ENCODE measurements at regions not wholly inside any gene's neighbourhood (a gene's known extent, or its start where the extent isn't known, plus 50 kb on each side); places are given as distances from the start of the nearest gene placed in this dataset.
A peak's percentile ranks its signal among the peaks of the same experiment; 100 is the strongest.

DNA sequence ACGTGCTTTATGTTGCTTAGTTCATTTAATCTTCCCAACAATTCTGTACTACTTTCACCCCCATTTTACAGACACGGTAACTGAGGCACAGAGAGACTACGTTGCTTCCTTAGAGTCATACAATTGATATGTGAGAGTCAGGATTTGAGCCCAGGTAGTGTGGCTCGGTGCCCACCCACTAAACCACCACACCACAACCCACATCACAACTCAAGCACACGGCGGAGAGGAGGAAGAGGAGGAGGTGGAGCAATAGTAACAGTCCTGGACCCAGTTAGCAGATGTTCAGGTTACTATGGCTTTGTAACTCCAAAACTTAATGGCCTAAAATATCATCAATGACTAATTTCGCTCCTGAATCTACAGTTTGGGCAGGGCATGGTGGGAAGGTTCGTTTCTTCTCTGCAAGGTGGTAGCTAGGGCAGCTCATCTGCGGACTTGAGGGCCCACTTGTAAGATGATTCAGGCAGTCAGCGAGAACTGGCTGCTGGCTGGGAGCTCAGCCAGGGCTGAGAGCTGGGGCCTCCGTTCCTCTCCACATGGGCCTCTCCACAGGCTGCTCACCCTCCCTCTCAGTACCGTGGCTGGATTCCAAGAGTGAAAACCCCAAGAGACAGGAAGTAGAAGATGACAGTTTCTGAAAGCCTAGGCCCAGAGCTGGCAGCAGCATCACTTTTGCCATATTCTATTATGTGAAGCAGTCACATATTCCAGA is 167.1 kb downstream of the ZFP36L2 start:
- H3K27me3 ChIP-seq (ENCODE audit: control insufficient read depth, insufficient read depth, low read length) = no peaks in the 10 kb centered on the region
- no peaks in the 10 kb centered on the region for H3K36me3 ChIP-seq (replicated peaks; ENCODE audit: control insufficient read depth, insufficient read depth, low read length)
- no peak overlapping the region for H3K4me3 ChIP-seq (ENCODE audit: insufficient read depth, low read depth, low read length)
- no peak for DNase-seq

DNA sequence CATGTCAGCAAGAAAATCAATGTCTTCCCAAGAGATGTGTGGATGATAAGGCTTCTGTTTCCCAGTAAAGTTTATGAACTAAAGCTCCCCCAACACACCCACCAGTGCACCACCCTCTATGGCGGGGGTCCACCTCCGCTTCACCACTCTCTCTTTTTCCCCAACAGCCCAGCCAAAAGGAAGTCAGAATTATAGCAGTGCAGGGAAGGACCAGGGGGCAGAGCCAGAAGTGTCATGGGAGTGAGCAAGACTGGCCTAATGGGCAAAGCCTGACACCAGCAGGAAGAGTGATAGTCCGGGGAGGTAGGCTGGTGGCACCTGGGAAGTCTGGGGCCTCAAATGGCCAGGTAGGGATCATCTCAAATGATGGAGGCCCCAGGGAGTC is 167.7 kb downstream of the ZFP36L2 start:
- Histone ChIP-seq H3K4me3 (ENCODE audit: insufficient read depth, low read depth, low read length) (no peak overlapping the region), H3K27me3 (ENCODE audit: control insufficient read depth, insufficient read depth, low read length) (no peaks in the 10 kb centered on the region), H3K36me3 (replicated peaks; ENCODE audit: control insufficient read depth, insufficient read depth, low read length) (no peaks in the 10 kb centered on the region)
- DNase-seq = no peak

DNA sequence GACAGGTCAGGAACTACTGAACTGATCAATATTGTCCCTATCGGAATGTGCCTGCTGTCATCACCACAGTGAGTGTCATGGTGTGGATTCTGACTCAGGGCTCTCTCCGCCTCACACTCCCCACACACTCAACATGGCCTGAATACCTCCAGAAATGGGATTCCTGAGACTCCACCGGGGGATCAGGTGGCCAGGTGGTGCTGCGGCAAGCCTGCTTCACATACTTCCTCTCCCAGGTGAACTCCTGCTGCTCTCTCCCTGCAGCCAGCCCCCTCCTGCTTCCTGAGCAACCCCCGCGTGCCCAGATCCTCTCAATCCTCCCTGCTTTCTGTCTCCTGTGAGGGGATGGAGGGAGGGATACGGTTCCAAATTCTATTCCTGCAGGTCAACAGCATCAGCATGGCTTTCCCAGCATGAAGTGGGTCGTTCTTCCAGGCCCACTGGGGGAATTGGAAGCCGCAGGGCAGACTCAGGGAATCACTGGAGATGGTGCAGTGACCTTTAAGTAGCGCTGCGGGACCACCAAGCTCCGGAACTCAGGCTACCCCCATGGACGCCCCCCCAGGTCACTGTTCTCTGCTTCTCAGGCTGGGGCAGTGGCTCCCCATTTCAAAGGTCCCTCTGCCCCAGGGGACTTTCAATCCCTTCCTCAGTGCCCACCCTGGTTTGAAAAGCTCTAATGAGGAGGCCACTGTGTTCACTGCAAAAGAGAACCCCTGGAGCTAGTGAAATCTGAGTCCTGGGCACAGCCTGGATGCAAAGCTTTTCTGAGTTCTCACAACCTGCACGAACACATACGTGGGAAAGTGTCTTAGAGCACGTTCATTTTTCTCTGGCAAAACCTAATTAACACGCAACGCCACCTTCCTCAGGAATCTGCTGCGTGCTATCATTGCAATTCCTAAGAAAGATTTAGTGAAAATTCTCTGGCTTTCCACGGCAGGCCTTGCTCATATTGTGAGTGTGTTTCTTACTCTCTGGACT is 168.4 kb downstream of the ZFP36L2 start:
- DNase-seq = peak; percentile 78
- no peaks in the 10 kb centered on the region for H3K27me3 ChIP-seq (ENCODE audit: control insufficient read depth, insufficient read depth, low read length)
- no peaks in the 10 kb centered on the region for H3K36me3 ChIP-seq (replicated peaks; ENCODE audit: control insufficient read depth, insufficient read depth, low read length)
- H3K4me3 ChIP-seq (ENCODE audit: insufficient read depth, low read depth, low read length) = no peak overlapping the region

DNA sequence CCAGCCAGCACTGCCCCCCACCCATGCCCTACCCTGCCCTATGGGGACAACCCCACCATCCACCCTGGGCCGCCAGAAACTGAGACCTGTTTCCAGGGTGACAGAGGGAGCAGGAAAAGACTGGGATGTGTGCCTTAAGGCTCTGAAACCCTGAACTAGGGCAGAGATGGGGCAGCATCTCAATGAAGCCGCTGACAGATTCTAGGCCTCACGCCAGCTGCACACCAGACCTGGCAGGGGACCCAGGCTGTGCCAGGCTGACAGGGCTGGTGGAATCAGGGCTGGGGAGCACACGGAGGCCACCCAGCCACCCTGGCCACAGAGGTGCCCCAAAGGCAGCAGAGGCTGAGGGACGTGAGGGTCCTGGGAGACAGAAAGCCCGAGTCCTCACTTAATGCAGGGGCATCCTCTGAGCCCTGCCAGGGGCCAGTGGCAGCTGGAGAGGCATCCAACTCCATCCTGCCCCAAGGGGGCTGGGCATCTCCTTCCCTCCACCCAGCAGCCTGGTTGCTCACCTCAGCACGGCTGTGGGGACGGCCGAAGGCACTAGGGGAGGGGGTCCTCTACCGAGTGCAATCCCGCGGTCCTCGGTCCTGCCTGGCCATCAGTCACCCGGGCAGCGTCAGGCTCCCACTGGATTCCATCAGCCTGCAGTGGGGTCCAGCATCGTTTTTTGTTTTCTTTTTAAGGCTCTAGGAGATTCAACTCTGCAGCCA is 169.2 kb downstream of the ZFP36L2 start:
- Histone ChIP-seq H3K27me3 (ENCODE audit: control insufficient read depth, insufficient read depth, low read length) (no peaks in the 10 kb centered on the region), H3K36me3 (replicated peaks; ENCODE audit: control insufficient read depth, insufficient read depth, low read length) (no peaks in the 10 kb centered on the region), H3K4me3 (ENCODE audit: insufficient read depth, low read depth, low read length) (no peak overlapping the region)
- no peak for DNase-seq

DNA sequence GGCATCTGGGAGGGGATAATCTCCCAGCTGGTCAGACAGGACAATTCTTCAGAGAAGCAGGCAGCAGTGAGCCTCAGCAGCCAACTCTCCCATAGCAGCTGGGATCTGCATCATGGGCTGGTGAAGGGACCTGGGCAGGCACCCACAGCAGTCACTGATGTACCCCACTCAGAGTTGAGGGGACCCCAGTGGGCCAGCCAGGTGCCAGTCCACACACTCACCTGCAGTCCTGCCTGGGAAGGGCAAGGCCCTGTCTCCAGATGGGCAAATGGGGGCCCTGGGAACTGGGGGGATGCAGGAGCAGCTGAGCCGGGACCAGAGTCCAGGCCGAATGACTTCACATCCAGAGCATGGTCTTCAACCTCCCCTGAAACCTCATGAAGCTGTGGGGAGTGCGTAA is 170.4 kb downstream of the ZFP36L2 start:
- H3K36me3 ChIP-seq (replicated peaks; ENCODE audit: control insufficient read depth, insufficient read depth, low read length) = no peaks in the 10 kb centered on the region
- no peaks in the 10 kb centered on the region for H3K27me3 ChIP-seq (ENCODE audit: control insufficient read depth, insufficient read depth, low read length)
- DNase-seq = no peak
- no peak overlapping the region for H3K4me3 ChIP-seq (ENCODE audit: insufficient read depth, low read depth, low read length)

DNA sequence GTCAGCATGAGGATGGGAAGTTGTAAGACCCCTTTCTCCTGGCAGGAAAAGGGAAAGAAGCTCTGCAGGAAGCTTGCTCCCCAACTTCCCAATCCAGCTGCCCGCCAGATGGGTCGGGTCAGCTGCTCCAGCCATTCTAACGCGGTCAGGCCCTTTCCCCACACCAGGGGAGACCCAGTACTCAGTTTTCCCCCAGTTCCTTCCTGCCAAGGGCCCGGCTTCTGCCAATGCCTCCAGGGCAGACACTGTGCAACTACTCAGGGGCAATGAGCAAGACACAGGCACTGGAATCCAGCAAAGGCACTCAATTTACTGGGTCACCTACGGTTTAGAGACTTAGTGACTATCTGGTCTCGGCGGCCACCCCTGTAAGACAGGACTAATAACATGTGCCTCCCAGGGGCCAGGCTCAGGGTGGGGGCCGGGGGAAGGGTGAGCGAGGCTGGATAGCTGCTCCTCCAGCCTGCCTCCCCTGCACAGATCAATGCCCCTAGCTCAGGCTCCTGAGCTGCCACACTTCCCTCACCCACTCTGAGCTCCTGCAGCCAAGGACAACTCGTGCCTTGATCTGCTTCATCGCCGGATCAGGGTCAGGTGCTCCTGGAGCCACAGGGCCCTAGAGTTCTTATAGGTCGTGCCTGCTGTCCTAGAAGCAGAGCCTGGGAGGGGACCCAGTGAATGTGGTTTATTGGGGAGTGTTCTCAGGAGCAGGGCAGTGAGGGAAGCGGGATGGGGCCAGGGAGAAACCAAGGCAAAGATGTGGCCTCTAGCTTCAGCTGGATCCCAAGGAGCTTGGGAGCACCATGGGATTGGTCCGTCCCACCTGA is 171.1 kb downstream of the ZFP36L2 start:
- Histone ChIP-seq H3K27me3 (ENCODE audit: control insufficient read depth, insufficient read depth, low read length) (no peaks in the 10 kb centered on the region), H3K4me3 (ENCODE audit: insufficient read depth, low read depth, low read length) (no peak overlapping the region), H3K36me3 (replicated peaks; ENCODE audit: control insufficient read depth, insufficient read depth, low read length) (no peaks in the 10 kb centered on the region)
- no peak for DNase-seq

DNA sequence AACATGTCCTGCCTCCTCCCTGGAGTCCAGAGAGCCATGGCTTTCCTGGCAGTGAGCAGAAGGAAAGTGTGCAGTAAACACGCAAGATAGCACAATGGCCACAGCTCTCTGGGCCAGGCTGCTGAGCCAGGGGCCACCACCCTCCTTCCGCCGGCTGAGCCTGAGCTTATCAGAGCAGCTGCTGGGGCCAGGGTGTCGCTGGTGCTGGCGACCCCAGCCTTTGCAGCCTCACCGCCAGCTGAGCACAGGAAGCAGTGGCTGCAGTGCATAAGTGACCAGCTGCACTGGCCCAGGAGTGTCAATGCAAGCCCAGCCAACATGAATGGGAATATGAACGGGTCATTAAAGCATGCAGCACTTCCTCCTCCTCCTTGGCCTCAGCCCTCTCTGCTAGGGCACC is 172.0 kb downstream of the ZFP36L2 start:
- H3K36me3 ChIP-seq (replicated peaks; ENCODE audit: control insufficient read depth, insufficient read depth, low read length) = no peaks in the 10 kb centered on the region
- no peak overlapping the region for H3K4me3 ChIP-seq (ENCODE audit: insufficient read depth, low read depth, low read length)
- H3K27me3 ChIP-seq (ENCODE audit: control insufficient read depth, insufficient read depth, low read length) = no peaks in the 10 kb centered on the region
- no peak for DNase-seq

DNA sequence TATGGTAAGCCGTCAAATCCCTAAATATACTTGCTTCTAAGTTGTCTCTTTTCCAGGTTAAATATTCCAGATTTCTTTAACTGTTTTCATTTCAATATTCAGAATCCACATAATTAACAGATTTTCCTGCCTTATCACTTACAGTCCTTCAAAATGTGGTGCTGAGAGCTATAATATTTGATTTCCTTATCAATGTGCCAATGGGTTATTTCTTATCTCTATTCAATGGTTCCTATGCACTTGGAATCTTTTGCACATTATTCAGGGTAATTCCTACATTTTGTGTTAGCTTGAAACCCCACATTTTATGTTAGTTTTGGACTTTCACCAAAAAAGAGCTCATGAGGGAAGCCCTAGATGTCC is 173.5 kb downstream of the ZFP36L2 start:
- DNase-seq = no peak

DNA sequence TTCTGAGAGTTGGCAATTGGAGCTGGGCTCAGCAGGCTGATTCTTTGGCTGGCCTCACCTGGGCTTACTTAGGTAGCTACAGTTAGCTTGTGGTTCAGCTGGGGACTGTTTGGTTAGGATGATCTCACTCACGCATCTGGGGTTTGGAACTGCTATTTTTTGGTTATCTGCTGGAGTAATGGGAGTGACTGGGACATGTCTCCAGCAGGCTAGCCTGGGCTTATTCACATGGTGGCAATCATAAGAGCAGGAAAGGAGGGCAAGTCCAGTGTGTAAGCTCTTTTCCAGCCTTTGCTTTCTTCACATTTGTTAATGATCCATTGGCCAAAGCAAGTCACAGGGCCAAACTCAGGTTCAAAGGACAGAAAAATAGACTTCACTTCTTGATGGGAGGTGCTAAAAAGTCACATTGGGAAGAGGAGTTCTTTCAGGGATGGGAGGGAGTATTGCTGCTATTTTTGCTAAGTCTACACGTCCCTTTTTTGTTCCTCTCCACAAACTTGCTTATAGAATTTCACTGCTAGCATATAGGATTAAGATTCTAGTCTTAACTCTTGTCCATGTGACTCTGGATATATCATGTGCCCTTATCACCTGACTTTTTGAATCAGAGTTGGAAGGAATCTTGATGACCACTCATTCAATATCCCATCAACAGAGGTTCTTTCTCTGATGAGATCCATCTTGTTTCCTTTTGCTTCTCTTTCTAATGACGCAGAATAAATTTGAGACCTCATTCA is 174.0 kb downstream of the ZFP36L2 start:
- no peaks in the 10 kb centered on the region for H3K27me3 ChIP-seq (ENCODE audit: control insufficient read depth, insufficient read depth, low read length)
- H3K36me3 ChIP-seq (replicated peaks; ENCODE audit: control insufficient read depth, insufficient read depth, low read length) = no peaks in the 10 kb centered on the region
- no peak overlapping the region for H3K4me3 ChIP-seq (ENCODE audit: insufficient read depth, low read depth, low read length)
- no peak for DNase-seq

More for the DNA sequence above, 173.5 kb downstream of the ZFP36L2 start:
- Histone ChIP-seq H3K27me3 (ENCODE audit: control insufficient read depth, insufficient read depth, low read length) (no peaks in the 10 kb centered on the region), H3K36me3 (replicated peaks; ENCODE audit: control insufficient read depth, insufficient read depth, low read length) (no peaks in the 10 kb centered on the region), H3K4me3 (ENCODE audit: insufficient read depth, low read depth, low read length) (no peak overlapping the region)

DNA sequence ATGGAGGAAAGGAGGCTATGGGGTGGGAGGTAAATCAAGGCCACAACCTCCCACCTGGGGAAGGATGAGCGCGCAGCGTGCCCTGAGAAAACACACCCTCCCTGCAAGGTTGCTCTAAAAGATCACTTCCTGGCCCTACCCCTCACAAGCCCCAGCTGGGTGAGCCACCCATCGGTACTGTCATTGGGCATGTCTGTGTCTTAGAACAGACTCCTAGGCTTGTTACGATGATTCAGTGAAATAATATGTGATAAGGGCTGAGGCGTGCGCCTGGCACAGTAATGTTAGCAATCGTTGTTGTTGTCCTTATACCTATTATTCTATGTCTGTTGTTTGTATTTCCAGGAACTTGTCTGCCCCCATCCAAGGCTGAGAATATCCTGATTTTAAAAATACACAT is 175.1 kb downstream of the ZFP36L2 start:
- Histone ChIP-seq H3K36me3 (replicated peaks; ENCODE audit: control insufficient read depth, insufficient read depth, low read length) (no peaks in the 10 kb centered on the region), H3K4me3 (ENCODE audit: insufficient read depth, low read depth, low read length) (no peak overlapping the region), H3K27me3 (ENCODE audit: control insufficient read depth, insufficient read depth, low read length) (no peaks in the 10 kb centered on the region)
- DNase-seq = no peak

DNA sequence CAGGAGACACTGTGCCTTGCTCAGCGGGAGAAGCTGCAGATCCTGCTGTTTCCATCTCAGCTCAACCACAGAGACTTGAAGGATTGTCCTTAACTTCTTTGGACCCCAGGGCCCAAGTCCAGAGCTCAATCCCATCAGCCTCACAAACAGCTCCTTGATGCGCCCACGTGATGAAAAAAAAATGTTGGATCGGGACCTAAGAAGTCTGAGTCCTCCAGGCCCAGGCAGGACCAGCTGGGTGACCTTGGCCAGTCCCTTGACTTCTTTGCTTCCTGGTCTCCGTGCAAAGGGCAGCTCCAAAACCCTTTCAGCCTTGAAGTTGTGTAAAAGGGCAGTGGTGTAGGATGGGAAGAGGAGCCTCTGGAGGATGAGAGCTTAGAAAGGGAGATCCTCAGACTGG is 175.5 kb downstream of the ZFP36L2 start:
- no peak for DNase-seq
- Histone ChIP-seq H3K27me3 (ENCODE audit: control insufficient read depth, insufficient read depth, low read length) (no peaks in the 10 kb centered on the region), H3K36me3 (replicated peaks; ENCODE audit: control insufficient read depth, insufficient read depth, low read length) (no peaks in the 10 kb centered on the region), H3K4me3 (ENCODE audit: insufficient read depth, low read depth, low read length) (no peak overlapping the region)

DNA sequence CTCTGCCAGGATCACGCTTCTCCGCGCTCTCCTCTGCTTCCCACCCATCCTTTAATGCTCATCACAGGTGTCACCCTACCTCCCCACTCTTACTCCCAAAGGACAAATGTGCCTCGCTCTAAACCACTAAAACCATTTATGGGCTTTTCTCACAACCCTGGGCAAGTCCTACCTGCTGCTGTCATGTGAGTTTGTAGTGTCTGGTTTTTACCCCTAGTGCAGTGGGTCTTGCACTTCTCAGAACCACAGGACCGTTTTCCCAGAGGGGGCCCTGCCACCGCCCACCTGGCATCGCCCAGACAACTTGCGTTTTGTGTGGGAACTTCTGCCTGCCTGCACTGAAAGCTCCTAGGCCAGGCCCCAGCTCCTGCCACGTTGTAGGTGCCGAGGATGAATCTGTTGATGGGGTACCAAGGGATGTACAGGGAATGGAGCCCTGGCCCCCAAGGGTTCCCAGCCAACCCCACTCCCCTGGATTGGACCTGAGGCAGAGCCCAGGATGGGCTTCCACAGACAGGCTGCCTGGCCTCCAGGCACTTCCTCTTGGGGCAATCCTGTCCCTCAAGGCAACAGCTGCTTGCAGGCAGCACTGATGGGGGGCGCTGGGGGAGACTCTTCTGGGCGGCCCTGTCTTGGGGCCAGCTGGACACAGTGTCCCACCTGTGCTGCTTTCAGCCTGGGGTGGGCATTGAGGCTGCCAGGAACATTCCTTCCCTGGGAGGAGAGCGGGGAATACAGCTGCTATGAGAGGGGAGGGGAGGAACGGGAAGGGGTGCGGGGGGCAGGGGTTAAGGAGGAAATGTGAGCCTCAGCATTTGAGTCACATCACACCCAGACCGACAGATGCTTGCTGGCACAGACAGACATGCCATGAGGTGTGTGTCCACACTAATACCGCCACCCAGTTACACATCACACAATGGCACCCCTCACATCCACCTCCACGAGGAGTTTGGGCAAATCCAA is 176.3 kb downstream of the ZFP36L2 start:
- DNase-seq = no peak
- Histone ChIP-seq H3K36me3 (replicated peaks; ENCODE audit: control insufficient read depth, insufficient read depth, low read length) (no peaks in the 10 kb centered on the region), H3K4me3 (ENCODE audit: insufficient read depth, low read depth, low read length) (no peak overlapping the region), H3K27me3 (ENCODE audit: control insufficient read depth, insufficient read depth, low read length) (no peaks in the 10 kb centered on the region)
